Caco-2 (cell line): ENCODE measurements at regions not wholly inside any gene's neighbourhood (a gene's known extent, or its start where the extent isn't known, plus 50 kb on each side); places are given as distances from the start of the nearest gene placed in this dataset.

ENCODE experiments used
- BruUV-seq: library from RNA; stranded (reverse); fragments of 400-500 nt; replicated peaks from 2 replicates; lab custom pipeline; 2021; lab: Mats Ljungman, UMichigan
- CTCF ChIA-PET: fragments of 300-600 bp; sonication (Branson Sonifier 250); formaldehyde crosslinking; loops from one replicate; lab custom pipeline; 2022; ENCODE audit warnings: antibody characterized with exemption; lab: Charles Lee
- POLR2A ChIA-PET: fragments of 300-600 bp; sonication (Branson Sonifier 250); formaldehyde crosslinking; loops from one replicate; lab custom pipeline; 2022; ENCODE audit warnings: antibody characterized with exemption; lab: Charles Lee
- DNase-seq, 2 experiments: peaks; one replicate each; pipeline versions ENCODE4 v3.0.0 to v3.0.0-alpha.2; 2020 to 2022
- H3K27me3 ChIP-seq: replicated peaks from 2 replicates; pipeline ENCODE4 v1.6.0; 2011; ENCODE audit warnings: low read length; ENCODE audit not compliant: control insufficient read depth, insufficient read depth
- H3K36me3 ChIP-seq: 2 replicates; pipeline ENCODE4 v1.5.1; 2011; ENCODE audit warnings: low read length; ENCODE audit not compliant: control insufficient read depth, insufficient read depth
- H3K4me1 ChIP-seq: fragments of 250-450 bp; sonication (Bioruptor Pico); 2 replicates; pipeline ENCODE4 v1.5.1; 2020; ENCODE audit warnings: mild to moderate bottlenecking
- H3K4me3 ChIP-seq: 2 replicates; pipeline ENCODE4 v1.5.1; 2011; ENCODE audit warnings: low read depth, mild to moderate bottlenecking, control low read depth, low read length
- H3K9me3 ChIP-seq: fragments of 250-450 bp; sonication (Bioruptor Pico); 2 replicates; pipeline ENCODE4 v1.5.1; 2020; ENCODE audit warnings: mild to moderate bottlenecking, moderate library complexity
- H3K27ac Mint-ChIP-seq: one replicate; pipeline ENCODE4 v1.8.0; 2022; ENCODE audit warnings: mixed read lengths; ENCODE audit not compliant: unreplicated experiment
- H3K27me3 Mint-ChIP-seq: one replicate; pipeline ENCODE4 v1.8.0; 2022; ENCODE audit warnings: mixed read lengths; ENCODE audit not compliant: insufficient read depth, unreplicated experiment
- H3K36me3 Mint-ChIP-seq: one replicate; pipeline ENCODE4 v1.8.0; 2022; ENCODE audit warnings: mild to moderate bottlenecking, mixed read lengths; ENCODE audit not compliant: insufficient read depth, unreplicated experiment
- H3K4me1 Mint-ChIP-seq: one replicate; pipeline ENCODE4 v1.8.0; 2022; ENCODE audit warnings: low read depth, mixed read lengths; ENCODE audit not compliant: unreplicated experiment
- H3K4me3 Mint-ChIP-seq: one replicate; pipeline ENCODE4 v1.8.0; 2022; ENCODE audit warnings: mild to moderate bottlenecking, moderate library complexity, mixed read lengths; ENCODE audit not compliant: unreplicated experiment
- H3K9me3 Mint-ChIP-seq: one replicate; pipeline ENCODE4 v1.8.0; 2022; ENCODE audit warnings: mixed read lengths; ENCODE audit not compliant: unreplicated experiment
- intact Hi-C: fragments of 100-400 bp; cut with micrococcal nuclease; formaldehyde crosslinking; loops from one replicate; pipeline ENCODE4 v1.10.0; 2022; ENCODE audit not compliant: unreplicated experiment
- TF ChIP-seq, protein P1 (sequence below), 2 experiments: fragments of 200-600 bp in 1 of 2; IDR thresholded peaks; 1 replicate in 1 of 2; 2 replicates in 1 of 2; pipeline versions ENCODE4 v1.5.1 to v1.8.0; 2011 to 2022; ENCODE audit warnings: antibody characterized with exemption in 1 of 2, control low read depth in 1 of 2, inconsistent platforms in 1 of 2, low read depth in 1 of 2, low read length in 1 of 2, mild to moderate bottlenecking in 1 of 2, moderate library complexity in 1 of 2; ENCODE audit not compliant: insufficient read depth in 1 of 2, severe bottlenecking in 1 of 2, unreplicated experiment in 1 of 2

DNA sequence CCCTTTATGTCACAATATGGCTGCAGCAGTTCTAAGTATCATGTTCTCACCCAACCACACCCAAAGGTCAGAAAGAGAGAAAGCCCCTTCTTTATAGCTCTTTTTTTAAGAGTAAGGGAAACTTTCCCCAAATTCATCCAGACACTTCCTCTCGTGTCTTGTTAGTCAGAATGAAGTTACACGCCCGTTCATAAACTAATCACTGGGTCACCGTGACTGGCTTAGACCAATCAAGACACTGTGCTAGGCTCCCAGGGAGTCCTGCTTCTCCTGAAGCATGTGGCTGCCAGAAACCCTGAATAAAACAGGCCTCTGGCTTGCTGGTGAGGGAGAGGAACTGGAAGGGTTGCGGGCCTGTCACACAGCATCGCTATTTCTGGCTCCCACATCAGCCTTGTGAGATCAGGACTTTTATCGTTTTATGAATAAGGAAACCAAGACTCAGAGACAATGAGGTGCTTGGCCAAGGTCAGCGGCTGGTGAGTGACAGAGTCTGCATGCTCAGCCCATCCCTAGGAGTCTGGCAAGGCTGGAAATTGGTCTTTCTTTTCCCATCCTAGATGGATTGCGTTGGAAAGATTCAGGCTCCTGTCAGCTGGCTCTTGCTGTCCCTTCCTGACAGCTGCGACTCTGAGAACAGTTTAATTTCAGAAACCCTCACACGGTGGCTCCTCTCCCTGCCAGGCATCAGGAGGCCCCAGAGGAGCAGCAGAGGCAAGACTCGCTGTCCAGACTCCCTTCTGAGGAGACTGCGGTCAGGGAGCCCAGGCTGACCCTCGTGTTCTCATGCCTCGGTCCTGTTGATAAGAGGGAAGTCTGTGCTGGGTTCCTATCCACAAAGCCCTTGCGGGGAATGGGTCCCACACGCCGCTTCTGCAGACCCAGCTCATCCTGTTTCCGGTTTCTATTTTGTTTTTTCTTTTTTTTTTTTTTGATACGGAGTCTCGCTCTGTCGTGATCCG is 104.5 kb upstream of the TAF1B start:
- intact Hi-C loops: no loop called here
- H3K4me3 ChIP-seq: no peak overlapping the region
- DNase-seq: no peak
- no TSS peak for BruUV-seq
- no peaks in the 10 kb centered on the region for H3K36me3 ChIP-seq
- H3K4me1 ChIP-seq: no peaks in the 10 kb centered on the region
- Mint-ChIP-seq H3K27me3 (no peaks in the 10 kb centered on the region), H3K4me1 (no peaks in the 10 kb centered on the region), H3K36me3 (peaks cover 6% of the 10 kb centered on the region), H3K9me3 (peaks cover 26% of the 10 kb centered on the region), H3K4me3 (no peak overlapping the region), H3K27ac (no peak overlapping the region)
- TF ChIP-seq, protein P1, sequence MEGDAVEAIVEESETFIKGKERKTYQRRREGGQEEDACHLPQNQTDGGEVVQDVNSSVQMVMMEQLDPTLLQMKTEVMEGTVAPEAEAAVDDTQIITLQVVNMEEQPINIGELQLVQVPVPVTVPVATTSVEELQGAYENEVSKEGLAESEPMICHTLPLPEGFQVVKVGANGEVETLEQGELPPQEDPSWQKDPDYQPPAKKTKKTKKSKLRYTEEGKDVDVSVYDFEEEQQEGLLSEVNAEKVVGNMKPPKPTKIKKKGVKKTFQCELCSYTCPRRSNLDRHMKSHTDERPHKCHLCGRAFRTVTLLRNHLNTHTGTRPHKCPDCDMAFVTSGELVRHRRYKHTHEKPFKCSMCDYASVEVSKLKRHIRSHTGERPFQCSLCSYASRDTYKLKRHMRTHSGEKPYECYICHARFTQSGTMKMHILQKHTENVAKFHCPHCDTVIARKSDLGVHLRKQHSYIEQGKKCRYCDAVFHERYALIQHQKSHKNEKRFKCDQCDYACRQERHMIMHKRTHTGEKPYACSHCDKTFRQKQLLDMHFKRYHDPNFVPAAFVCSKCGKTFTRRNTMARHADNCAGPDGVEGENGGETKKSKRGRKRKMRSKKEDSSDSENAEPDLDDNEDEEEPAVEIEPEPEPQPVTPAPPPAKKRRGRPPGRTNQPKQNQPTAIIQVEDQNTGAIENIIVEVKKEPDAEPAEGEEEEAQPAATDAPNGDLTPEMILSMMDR (IDR thresholded peaks at IDR 0.05; ENCODE audit: insufficient read depth in 1 of 2, low read depth in 1 of 2, low read length in 1 of 2, severe bottlenecking in 1 of 2, unreplicated experiment in 1 of 2): no peak
- POLR2A ChIA-PET: no interaction called here
- no peaks in the 10 kb centered on the region for H3K27me3 ChIP-seq
- CTCF ChIA-PET: no interaction called here
- H3K9me3 ChIP-seq: peaks cover 6% of the 10 kb centered on the region

- TF ChIP-seq, protein P1 (IDR thresholded peaks at IDR 0.05; ENCODE audit: insufficient read depth in 1 of 2, low read depth in 1 of 2, low read length in 1 of 2, severe bottlenecking in 1 of 2, unreplicated experiment in 1 of 2): no peak
- H3K27me3 Mint-ChIP-seq: no peaks in the 10 kb centered on the region
- no peak overlapping the region for H3K4me3 Mint-ChIP-seq
- H3K9me3 Mint-ChIP-seq: peaks cover 19% of the 10 kb centered on the region
- no peak for DNase-seq
- Histone ChIP-seq H3K9me3 (peaks cover 6% of the 10 kb centered on the region), H3K36me3 (no peaks in the 10 kb centered on the region), H3K27me3 (no peaks in the 10 kb centered on the region), H3K4me1 (no peaks in the 10 kb centered on the region), H3K4me3 (no peak overlapping the region)
- no peak overlapping the region for H3K27ac Mint-ChIP-seq
- intact Hi-C loops: no loop called here
- BruUV-seq: no TSS peak
- ChIA-PET CTCF (no interaction called here), POLR2A (no interaction called here)
- no peaks in the 10 kb centered on the region for H3K4me1 Mint-ChIP-seq
- H3K36me3 Mint-ChIP-seq: peaks cover 6% of the 10 kb centered on the region
Measured at GRCh38 chr2:9739531-9739964, 103.7 kb upstream of the TAF1B start.

DNA sequence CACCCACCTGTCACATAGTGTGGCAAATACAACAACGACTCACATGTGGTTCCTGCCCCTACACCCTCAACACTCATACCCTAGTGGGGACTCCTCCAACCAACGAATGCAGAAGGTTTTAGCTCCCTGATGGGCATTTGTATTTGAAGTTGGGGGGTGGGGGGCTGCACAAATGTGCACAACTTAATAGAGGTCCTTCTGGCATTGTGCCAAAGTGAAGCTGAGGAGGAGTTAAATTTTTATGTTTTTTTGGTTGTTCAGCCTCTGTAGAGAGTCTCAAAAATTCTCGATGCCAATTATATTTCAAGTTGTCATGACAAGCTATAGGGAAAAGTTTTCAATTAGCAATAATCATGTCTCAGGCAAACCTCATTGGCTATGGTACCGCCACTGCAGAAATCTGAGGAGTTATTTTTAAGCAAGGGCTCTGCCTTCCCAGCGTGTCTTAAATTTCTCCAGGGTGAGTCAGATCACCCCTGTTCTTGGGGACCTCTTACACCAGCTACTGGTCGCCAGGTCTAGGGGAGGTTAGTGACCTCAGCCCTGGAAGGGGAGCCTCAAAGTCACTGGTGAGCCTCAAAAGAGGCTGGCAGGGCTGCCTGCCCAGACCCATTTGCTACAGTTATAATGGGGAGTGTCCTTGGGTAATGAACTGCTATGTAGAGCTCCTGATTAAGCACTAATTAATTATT is 102.7 kb upstream of the TAF1B start:
- ChIA-PET POLR2A (no interaction called here), CTCF (no interaction called here)
- no peaks in the 10 kb centered on the region for H3K36me3 ChIP-seq
- intact Hi-C loops: no loop called here
- H3K27me3 Mint-ChIP-seq: no peaks in the 10 kb centered on the region
- no TSS peak for BruUV-seq
- no peaks in the 10 kb centered on the region for H3K27me3 ChIP-seq
- no peak overlapping the region for H3K4me3 Mint-ChIP-seq
- H3K27ac Mint-ChIP-seq: no peak overlapping the region
- TF ChIP-seq, protein P1 (IDR thresholded peaks at IDR 0.05; ENCODE audit: insufficient read depth in 1 of 2, low read depth in 1 of 2, low read length in 1 of 2, severe bottlenecking in 1 of 2, unreplicated experiment in 1 of 2): no peak
- no peaks in the 10 kb centered on the region for H3K4me1 Mint-ChIP-seq
- H3K9me3 Mint-ChIP-seq: peaks cover 9% of the 10 kb centered on the region
- peaks cover 6% of the 10 kb centered on the region for H3K9me3 ChIP-seq
- H3K36me3 Mint-ChIP-seq: peaks cover 6% of the 10 kb centered on the region
- H3K4me1 ChIP-seq: no peaks in the 10 kb centered on the region
- no peak for DNase-seq
- H3K4me3 ChIP-seq: no peak overlapping the region
